Fibroblast of the aortic adventitia (primary cell): ENCODE measurements at regions not wholly inside any gene's neighbourhood (a gene's known extent, or its start where the extent isn't known, plus 50 kb on each side); places are given as distances from the start of the nearest gene placed in this dataset.

Source experiments
- DNase-seq: peaks from one replicate; pipeline ENCODE4 v3.0.0-alpha.2; 2010; ENCODE audit warnings: low read depth
- H3K4me3 ChIP-seq: 2 replicates; pipeline ENCODE4 v1.5.1; 2011; ENCODE audit warnings: low read depth, mild to moderate bottlenecking, control low read depth, low read length, moderate library complexity
- TF ChIP-seq, protein P1 (sequence below): IDR thresholded peaks from 2 replicates; pipeline ENCODE4 v1.5.1; 2011; ENCODE audit warnings: mild to moderate bottlenecking, low read length, control low read depth, inconsistent platforms; ENCODE audit not compliant: insufficient read depth

DNA sequence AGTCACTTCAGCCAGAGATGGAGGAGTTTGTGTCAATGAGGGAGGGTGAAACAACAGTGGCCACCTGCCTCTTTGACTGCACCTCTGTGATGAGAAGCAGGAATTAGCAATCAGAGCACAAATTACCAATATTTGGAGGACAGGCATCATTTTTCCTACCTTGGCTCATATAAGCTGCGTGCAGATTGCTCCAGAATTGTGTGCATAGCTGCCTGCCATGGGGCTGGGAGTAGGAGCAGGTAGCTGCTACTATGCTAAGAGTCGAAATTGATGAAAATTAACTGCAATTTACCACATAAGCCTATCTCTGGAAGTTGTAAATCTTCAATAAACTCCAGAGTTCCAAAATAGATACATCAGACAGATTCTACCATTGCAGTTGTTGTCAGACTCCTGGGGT, 167.5 kb upstream of the HTR2A start:
- TF ChIP-seq, protein P1, sequence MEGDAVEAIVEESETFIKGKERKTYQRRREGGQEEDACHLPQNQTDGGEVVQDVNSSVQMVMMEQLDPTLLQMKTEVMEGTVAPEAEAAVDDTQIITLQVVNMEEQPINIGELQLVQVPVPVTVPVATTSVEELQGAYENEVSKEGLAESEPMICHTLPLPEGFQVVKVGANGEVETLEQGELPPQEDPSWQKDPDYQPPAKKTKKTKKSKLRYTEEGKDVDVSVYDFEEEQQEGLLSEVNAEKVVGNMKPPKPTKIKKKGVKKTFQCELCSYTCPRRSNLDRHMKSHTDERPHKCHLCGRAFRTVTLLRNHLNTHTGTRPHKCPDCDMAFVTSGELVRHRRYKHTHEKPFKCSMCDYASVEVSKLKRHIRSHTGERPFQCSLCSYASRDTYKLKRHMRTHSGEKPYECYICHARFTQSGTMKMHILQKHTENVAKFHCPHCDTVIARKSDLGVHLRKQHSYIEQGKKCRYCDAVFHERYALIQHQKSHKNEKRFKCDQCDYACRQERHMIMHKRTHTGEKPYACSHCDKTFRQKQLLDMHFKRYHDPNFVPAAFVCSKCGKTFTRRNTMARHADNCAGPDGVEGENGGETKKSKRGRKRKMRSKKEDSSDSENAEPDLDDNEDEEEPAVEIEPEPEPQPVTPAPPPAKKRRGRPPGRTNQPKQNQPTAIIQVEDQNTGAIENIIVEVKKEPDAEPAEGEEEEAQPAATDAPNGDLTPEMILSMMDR: no peak
- H3K4me3 ChIP-seq: no peak overlapping the region
- no peak for DNase-seq

DNA sequence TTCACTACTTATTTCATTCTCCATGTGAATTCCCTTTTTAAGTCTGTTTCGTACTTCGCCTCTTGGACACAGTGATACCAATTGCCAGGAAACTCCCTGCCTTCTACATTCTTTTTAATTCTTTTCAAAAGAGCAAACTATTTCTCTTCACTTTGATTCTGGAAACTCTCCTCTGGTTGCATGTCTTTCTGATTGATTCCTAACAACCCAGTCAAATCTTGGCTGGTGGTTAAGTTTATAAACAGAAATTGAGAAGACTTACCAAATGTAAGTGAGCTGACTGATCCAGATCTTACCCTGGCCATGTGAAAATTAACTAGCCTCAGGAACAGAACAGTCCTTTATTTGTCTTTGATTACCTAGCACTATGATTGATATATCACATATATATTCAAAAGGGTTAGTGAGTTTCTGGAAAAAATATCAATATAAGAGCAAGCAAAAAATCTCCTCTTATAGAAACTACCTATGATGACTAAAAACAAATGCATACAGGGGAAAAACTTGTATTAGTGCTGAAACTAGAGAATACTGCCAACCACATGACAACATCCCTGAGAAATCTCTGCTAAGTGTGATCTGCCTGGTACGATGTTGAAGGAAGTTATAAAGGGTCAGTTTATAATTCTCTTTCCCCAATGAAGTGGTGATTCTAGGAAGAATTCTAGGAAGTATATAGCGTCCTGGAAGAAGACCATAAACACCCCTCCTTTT, 152.6 kb upstream of the HTR2A start:
- no peak for DNase-seq
- TF ChIP-seq, protein P1: no peak

DNA sequence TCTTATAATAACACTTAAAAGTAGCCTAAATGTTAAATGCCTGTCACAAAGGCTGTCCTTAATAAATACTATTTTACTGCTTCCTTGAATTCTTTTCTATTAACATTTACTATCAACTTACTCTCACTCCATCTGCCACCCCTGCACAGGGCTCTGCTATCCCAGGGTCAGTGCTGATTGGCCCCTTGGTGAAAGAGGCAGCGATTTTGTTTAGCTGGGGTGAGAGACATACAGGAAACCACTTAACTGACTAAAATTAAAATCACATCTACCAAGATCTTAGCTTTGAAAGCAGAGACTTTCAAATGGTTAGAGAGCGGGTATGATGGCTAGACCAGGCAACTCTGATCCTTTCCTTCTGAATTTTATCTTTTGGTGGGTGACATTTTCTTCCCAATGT, 149.9 kb upstream of the HTR2A start:
- no peak overlapping the region for H3K4me3 ChIP-seq
- TF ChIP-seq, protein P1: no peak
- no peak for DNase-seq

More for the DNA sequence above, 152.6 kb upstream of the HTR2A start:
- H3K4me3 ChIP-seq: no peak overlapping the region

DNA sequence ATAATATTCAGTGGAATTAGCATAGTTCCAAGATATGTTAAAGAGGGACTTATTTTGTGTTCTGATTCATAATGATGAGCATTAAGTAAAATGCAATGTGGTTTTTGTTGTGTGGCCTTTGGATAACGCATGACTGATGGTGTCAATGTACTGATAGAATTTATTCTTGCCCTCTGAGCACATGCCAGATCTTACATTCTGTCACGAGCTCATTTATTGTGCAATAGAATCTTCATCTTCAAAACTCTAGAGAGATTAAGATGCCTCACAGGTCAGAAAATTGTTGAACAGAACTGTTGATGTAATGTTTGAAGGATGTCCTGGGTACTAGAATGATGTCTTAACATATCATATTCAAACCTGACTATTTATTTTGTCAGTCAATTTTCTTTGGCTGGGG, 148.0 kb upstream of the HTR2A start:
- no peak for DNase-seq
- no peak overlapping the region for H3K4me3 ChIP-seq
- TF ChIP-seq, protein P1: no peak

DNA sequence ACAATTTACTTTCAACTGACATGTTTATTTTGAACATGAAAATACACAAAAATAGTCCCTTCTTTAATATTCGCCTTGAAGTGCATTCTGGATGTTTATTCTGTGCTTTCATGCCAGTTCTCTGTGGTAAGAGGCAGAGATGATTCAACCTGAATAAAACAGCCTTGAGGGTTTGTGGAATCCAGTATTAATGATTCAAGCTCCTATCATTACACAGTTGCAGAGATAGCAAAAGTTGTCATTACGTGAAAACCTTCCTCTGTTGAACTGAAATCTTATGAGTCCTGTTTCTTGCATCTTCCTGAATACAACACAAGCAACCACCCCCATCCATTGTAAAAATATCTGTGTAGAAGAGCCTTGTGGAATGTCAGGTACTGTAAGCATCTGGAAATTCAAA, 142.3 kb upstream of the HTR2A start:
- DNase-seq: peak; percentile 79
- H3K4me3 ChIP-seq: no peak overlapping the region
- TF ChIP-seq, protein P1: no peak

DNA sequence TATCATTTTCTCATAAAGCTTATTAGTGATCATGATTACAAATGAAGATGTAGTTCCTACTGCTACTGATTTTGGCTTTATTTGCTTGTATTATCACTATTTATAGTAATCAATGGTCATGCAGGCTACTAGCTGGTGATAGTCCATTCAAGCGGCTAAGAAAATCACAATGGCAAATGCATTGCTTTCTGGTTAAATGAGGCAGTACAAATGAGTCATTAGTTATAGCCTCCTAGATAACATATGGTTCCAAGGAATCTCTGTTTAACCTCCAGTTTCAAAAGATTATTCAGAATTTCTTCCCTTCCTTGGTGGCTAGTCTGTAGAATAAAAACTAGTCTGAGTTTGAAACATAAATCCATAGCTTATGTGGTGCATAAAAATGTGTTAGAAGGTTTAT, 141.3 kb upstream of the HTR2A start:
- TF ChIP-seq, protein P1: no peak
- no peak overlapping the region for H3K4me3 ChIP-seq
- DNase-seq: no peak
